MG63 (cell line): ENCODE measurements at regions not wholly inside any gene's neighbourhood (a gene's known extent, or its start where the extent isn't known, plus 50 kb on each side); places are given as distances from the start of the nearest gene placed in this dataset.

Source experiments
- DNase-seq: peaks from one replicate; pipeline ENCODE4 v3.0.0-alpha.2; 2020
- H3K27me3 ChIP-seq: fragments of 250-450 bp; sonication (Bioruptor Pico); 2 replicates; pipeline ENCODE4 v1.5.1; 2020; ENCODE audit warnings: mild to moderate bottlenecking, moderate library complexity
- H3K36me3 ChIP-seq: fragments of 250-450 bp; sonication (Bioruptor Pico); 2 replicates; pipeline ENCODE4 v1.5.1; 2020; ENCODE audit warnings: mild to moderate bottlenecking, moderate library complexity
- H3K4me3 ChIP-seq: fragments of 250-450 bp; sonication (Bioruptor Pico); 2 replicates; pipeline ENCODE4 v1.5.1; 2020; ENCODE audit warnings: mild to moderate bottlenecking, moderate library complexity
- H3K9me3 ChIP-seq: fragments of 250-450 bp; sonication (Bioruptor Pico); 2 replicates; pipeline ENCODE4 v1.5.1; 2020; ENCODE audit warnings: mild to moderate bottlenecking, moderate library complexity

- no peak for DNase-seq
- Histone ChIP-seq H3K27me3 (no peaks in the 10 kb centered on the region), H3K36me3 (no peaks in the 10 kb centered on the region), H3K4me3 (no peak overlapping the region), H3K9me3 (no peaks in the 10 kb centered on the region)
Observed at GRCh38 chr20:60400567-60400966, 442.3 kb downstream of the CDH26 start.

GRCh38 chr20:60402189-60403058 is 444.2 kb downstream of the CDH26 start:
- H3K9me3 ChIP-seq: no peaks in the 10 kb centered on the region
- no peak overlapping the region for H3K4me3 ChIP-seq
- DNase-seq: no peak
- no peaks in the 10 kb centered on the region for H3K36me3 ChIP-seq
- H3K27me3 ChIP-seq: no peaks in the 10 kb centered on the region

GRCh38 chr20:60403105-60403741 is 445.0 kb downstream of the CDH26 start:
- no peak overlapping the region for H3K4me3 ChIP-seq
- DNase-seq: peak; percentile 42
- H3K9me3 ChIP-seq: no peaks in the 10 kb centered on the region
- no peaks in the 10 kb centered on the region for H3K36me3 ChIP-seq
- no peaks in the 10 kb centered on the region for H3K27me3 ChIP-seq

GRCh38 chr20:60407011-60407771 is 449.0 kb downstream of the CDH26 start:
- Histone ChIP-seq H3K27me3 (no peaks in the 10 kb centered on the region), H3K9me3 (no peaks in the 10 kb centered on the region), H3K4me3 (no peak overlapping the region), H3K36me3 (no peaks in the 10 kb centered on the region)
- no peak for DNase-seq

DNA sequence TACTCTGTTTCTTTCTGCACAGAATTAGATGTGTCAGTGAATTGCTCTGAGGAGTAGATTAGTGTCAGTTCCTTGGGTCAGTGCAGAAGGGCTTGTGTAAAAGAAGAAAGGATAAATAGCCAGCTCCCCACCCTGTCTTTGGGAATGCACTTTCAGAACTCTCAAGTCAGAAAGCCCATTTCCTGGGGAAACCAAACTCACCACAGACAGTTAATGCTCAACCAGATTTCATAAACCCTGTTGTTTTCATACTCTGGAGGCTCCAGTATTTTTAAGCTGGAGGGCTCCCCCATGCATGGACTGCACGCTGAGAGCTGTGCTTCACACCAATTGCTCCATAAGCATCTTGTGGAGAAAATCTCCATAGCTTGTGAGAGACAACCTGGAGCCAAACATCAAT is 449.7 kb downstream of the CDH26 start:
- no peak overlapping the region for H3K4me3 ChIP-seq
- H3K27me3 ChIP-seq: no peaks in the 10 kb centered on the region
- H3K9me3 ChIP-seq: no peaks in the 10 kb centered on the region
- H3K36me3 ChIP-seq: no peaks in the 10 kb centered on the region
- DNase-seq: no peak

- H3K9me3 ChIP-seq: no peaks in the 10 kb centered on the region
- no peak overlapping the region for H3K4me3 ChIP-seq
- H3K36me3 ChIP-seq: no peaks in the 10 kb centered on the region
- DNase-seq: no peak
- H3K27me3 ChIP-seq: no peaks in the 10 kb centered on the region
Observed at GRCh38 chr20:60408435-60408834, 450.2 kb downstream of the CDH26 start.

GRCh38 chr20:60410618-60411264 is 452.5 kb downstream of the CDH26 start:
- Histone ChIP-seq H3K9me3 (no peaks in the 10 kb centered on the region), H3K4me3 (no peak overlapping the region), H3K36me3 (no peaks in the 10 kb centered on the region), H3K27me3 (no peaks in the 10 kb centered on the region)
- DNase-seq: no peak

GRCh38 chr20:60411813-60412212 is 453.6 kb downstream of the CDH26 start:
- no peak for DNase-seq
- H3K9me3 ChIP-seq: no peaks in the 10 kb centered on the region
- no peaks in the 10 kb centered on the region for H3K36me3 ChIP-seq
- H3K27me3 ChIP-seq: no peaks in the 10 kb centered on the region
- no peak overlapping the region for H3K4me3 ChIP-seq

DNA sequence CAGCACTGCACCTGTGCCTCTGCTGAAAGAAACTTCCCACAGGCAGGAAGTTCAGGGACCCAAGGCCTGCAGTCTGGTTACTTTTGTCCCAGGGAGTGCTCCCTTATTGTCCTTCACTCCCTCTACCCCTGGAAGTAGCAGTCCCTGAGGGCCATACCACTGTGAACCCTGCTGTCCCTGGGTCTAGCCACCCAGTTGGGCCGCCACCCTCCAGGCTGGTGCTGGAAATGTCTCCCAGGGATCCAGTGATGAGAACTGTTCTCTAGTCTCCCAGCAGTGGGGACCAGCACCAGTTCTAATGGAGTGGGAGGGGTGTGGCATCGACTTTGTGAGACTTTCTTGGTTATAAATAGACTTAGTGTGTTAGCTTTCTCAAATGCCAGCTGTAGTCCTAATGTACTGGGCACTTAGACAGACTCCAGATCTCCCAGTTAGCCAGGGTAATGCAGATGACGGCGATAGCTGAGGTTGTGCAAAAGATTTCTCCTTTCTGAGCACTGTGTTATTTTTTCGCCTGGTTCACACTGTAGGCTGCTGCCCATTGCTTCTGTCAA is 462.5 kb downstream of the CDH26 start:
- H3K27me3 ChIP-seq: peaks cover 3% of the 10 kb centered on the region; the same call in 1 of the 2 replicates
- no peaks in the 10 kb centered on the region for H3K9me3 ChIP-seq
- no peak for DNase-seq
- H3K4me3 ChIP-seq: no peak overlapping the region
- H3K36me3 ChIP-seq: no peaks in the 10 kb centered on the region

- no peak overlapping the region for H3K4me3 ChIP-seq
- peaks cover 3% of the 10 kb centered on the region; the same call in 1 of the 2 replicates for H3K27me3 ChIP-seq
- DNase-seq: no peak
- no peaks in the 10 kb centered on the region for H3K9me3 ChIP-seq
- H3K36me3 ChIP-seq: no peaks in the 10 kb centered on the region
Observed at GRCh38 chr20:60422848-60423247, 464.6 kb downstream of the CDH26 start.

- DNase-seq: peak; percentile 51
- Histone ChIP-seq H3K36me3 (no peaks in the 10 kb centered on the region), H3K27me3 (no peaks in the 10 kb centered on the region), H3K4me3 (no peak overlapping the region), H3K9me3 (no peaks in the 10 kb centered on the region)
Observed at GRCh38 chr20:60424267-60424902, 466.2 kb downstream of the CDH26 start.

- no peak for DNase-seq
- Histone ChIP-seq H3K36me3 (no peaks in the 10 kb centered on the region), H3K9me3 (no peaks in the 10 kb centered on the region), H3K27me3 (no peaks in the 10 kb centered on the region), H3K4me3 (no peak overlapping the region)
Observed at GRCh38 chr20:60427516-60427915, 469.3 kb downstream of the CDH26 start.

- no peaks in the 10 kb centered on the region for H3K9me3 ChIP-seq
- H3K4me3 ChIP-seq: no peak overlapping the region
- no peaks in the 10 kb centered on the region for H3K36me3 ChIP-seq
- H3K27me3 ChIP-seq: no peaks in the 10 kb centered on the region
- no peak for DNase-seq
Observed at GRCh38 chr20:60428651-60429050, 470.4 kb downstream of the CDH26 start.

DNA sequence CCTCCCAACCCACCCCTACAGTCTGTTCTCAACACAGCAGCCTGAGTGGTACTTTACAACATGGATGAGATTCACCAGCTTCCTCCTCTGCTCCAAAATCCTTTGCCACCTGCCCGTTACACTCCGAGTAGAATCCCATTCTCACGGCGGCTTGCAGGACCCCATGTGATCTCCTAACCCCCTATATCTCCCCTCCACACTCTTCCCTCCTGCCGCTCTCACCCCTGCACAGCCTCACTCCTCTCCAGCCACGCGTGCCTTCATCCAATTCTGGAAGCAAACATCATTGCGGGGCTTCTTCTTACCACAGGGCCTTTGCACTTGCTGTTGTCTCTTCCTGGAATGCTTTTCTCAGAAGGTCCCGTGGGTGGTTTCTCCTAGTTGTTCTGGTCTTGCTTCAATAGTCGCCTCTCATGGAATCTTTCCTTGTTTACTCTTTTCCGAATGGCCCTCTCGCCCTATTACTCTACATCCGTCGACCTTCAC is 472.3 kb downstream of the CDH26 start:
- DNase-seq: no peak
- H3K27me3 ChIP-seq: no peaks in the 10 kb centered on the region
- H3K4me3 ChIP-seq: no peak overlapping the region
- H3K9me3 ChIP-seq: no peaks in the 10 kb centered on the region
- no peaks in the 10 kb centered on the region for H3K36me3 ChIP-seq

GRCh38 chr20:60431349-60431748 is 473.1 kb downstream of the CDH26 start:
- no peak for DNase-seq
- H3K4me3 ChIP-seq: no peak overlapping the region
- no peaks in the 10 kb centered on the region for H3K9me3 ChIP-seq
- H3K36me3 ChIP-seq: no peaks in the 10 kb centered on the region
- H3K27me3 ChIP-seq: no peaks in the 10 kb centered on the region

GRCh38 chr20:60437418-60437817 is 479.2 kb downstream of the CDH26 start:
- H3K4me3 ChIP-seq: no peak overlapping the region
- peaks cover 8% of the 10 kb centered on the region for H3K27me3 ChIP-seq
- DNase-seq: no peak
- no peaks in the 10 kb centered on the region; the same call in 1 of the 2 replicates for H3K9me3 ChIP-seq
- no peaks in the 10 kb centered on the region for H3K36me3 ChIP-seq
